Nephron (organoid): ENCODE measurements at regions not wholly inside any gene's neighbourhood (a gene's known extent, or its start where the extent isn't known, plus 50 kb on each side); places are given as distances from the start of the nearest gene placed in this dataset.

ENCODE experiments used
- H3K27ac Mint-ChIP-seq, 3 experiments: 2 replicates each; pipeline ENCODE4 v1.8.0; 2020; ENCODE audit warnings: mixed read lengths in 3 of 3, mild to moderate bottlenecking in 2 of 3, moderate library complexity in 1 of 3
- H3K27me3 Mint-ChIP-seq: 2 replicates; pipeline ENCODE4 v1.8.0; 2021; ENCODE audit warnings: low read depth, mild to moderate bottlenecking, moderate library complexity, mixed read lengths
- H3K36me3 Mint-ChIP-seq: 2 replicates; pipeline ENCODE4 v1.8.0; 2020; ENCODE audit warnings: low read depth, mixed read lengths
- H3K4me1 Mint-ChIP-seq: 2 replicates; pipeline ENCODE4 v1.8.0; 2020; ENCODE audit warnings: mixed read lengths
- H3K4me3 Mint-ChIP-seq, 3 experiments: 2 replicates each; pipeline ENCODE4 v1.8.0; 2020; ENCODE audit warnings: mild to moderate bottlenecking in 3 of 3, mixed read lengths in 3 of 3, moderate library complexity in 2 of 3
- H3K9me3 Mint-ChIP-seq: 2 replicates; pipeline ENCODE4 v1.8.0; 2020; ENCODE audit warnings: mixed read lengths
- CTCF ChIP-seq, 3 experiments: fragments of 200-600 bp; sonication (generic); IDR thresholded peaks; one replicate each; pipeline ENCODE4 v1.5.0; 2021; ENCODE audit warnings: antibody characterized with exemption in 3 of 3; ENCODE audit not compliant: unreplicated experiment in 3 of 3

- no peak overlapping the region for H3K27ac Mint-ChIP-seq
- no peaks in the 10 kb centered on the region for H3K27me3 Mint-ChIP-seq
- H3K9me3 Mint-ChIP-seq: no peaks in the 10 kb centered on the region
- H3K4me3 Mint-ChIP-seq: no peak overlapping the region
- H3K36me3 Mint-ChIP-seq: no peaks in the 10 kb centered on the region
- peaks cover 12% of the 10 kb centered on the region for H3K4me1 Mint-ChIP-seq
- TF ChIP-seq CTCF (IDR thresholded peaks at IDR 0.05; ENCODE audit: unreplicated experiment in 3 of 3): no peak
These were observed 78.1 kb upstream of the P2RY1 start for GRCh38 chr3:152756807-152757206.

- H3K27ac Mint-ChIP-seq: no peak overlapping the region
- TF ChIP-seq CTCF (IDR thresholded peaks at IDR 0.05; ENCODE audit: unreplicated experiment in 3 of 3): no peak
- peaks cover 20% of the 10 kb centered on the region for H3K4me1 Mint-ChIP-seq
- no peaks in the 10 kb centered on the region for H3K27me3 Mint-ChIP-seq
- H3K4me3 Mint-ChIP-seq: no peak overlapping the region
- H3K9me3 Mint-ChIP-seq: peaks cover 7% of the 10 kb centered on the region
- no peaks in the 10 kb centered on the region for H3K36me3 Mint-ChIP-seq
These were observed 74.8 kb upstream of the P2RY1 start for GRCh38 chr3:152760024-152760563.

- H3K36me3 Mint-ChIP-seq: no peaks in the 10 kb centered on the region
- no peak overlapping the region for H3K4me3 Mint-ChIP-seq
- peaks cover 10% of the 10 kb centered on the region for H3K9me3 Mint-ChIP-seq
- TF ChIP-seq CTCF (IDR thresholded peaks at IDR 0.05; ENCODE audit: unreplicated experiment in 3 of 3): no peak
- H3K27me3 Mint-ChIP-seq: no peaks in the 10 kb centered on the region
- no peak overlapping the region for H3K27ac Mint-ChIP-seq
- peaks cover 20% of the 10 kb centered on the region for H3K4me1 Mint-ChIP-seq
These were observed 74.3 kb upstream of the P2RY1 start for GRCh38 chr3:152760591-152760990.

- Mint-ChIP-seq H3K4me1 (peaks cover 8% of the 10 kb centered on the region), H3K4me3 (no peak overlapping the region), H3K36me3 (no peaks in the 10 kb centered on the region), H3K27ac (no peak overlapping the region), H3K27me3 (peaks cover 3% of the 10 kb centered on the region), H3K9me3 (peaks cover 18% of the 10 kb centered on the region)
- TF ChIP-seq CTCF (IDR thresholded peaks at IDR 0.05; ENCODE audit: unreplicated experiment in 3 of 3): no peak
These were observed 66.5 kb upstream of the P2RY1 start for GRCh38 chr3:152768478-152768877.

GRCh38 chr3:152769523-152769922, 65.4 kb upstream of the P2RY1 start:
- H3K36me3 Mint-ChIP-seq: no peaks in the 10 kb centered on the region
- H3K27me3 Mint-ChIP-seq: peaks cover 3% of the 10 kb centered on the region
- no peak overlapping the region for H3K4me3 Mint-ChIP-seq
- H3K27ac Mint-ChIP-seq: no peak overlapping the region
- H3K4me1 Mint-ChIP-seq: peaks cover 13% of the 10 kb centered on the region
- H3K9me3 Mint-ChIP-seq: peaks cover 15% of the 10 kb centered on the region
- no peak for TF ChIP-seq CTCF (IDR thresholded peaks at IDR 0.05; ENCODE audit: unreplicated experiment in 3 of 3)

- peaks cover 13% of the 10 kb centered on the region for H3K4me1 Mint-ChIP-seq
- peaks cover 3% of the 10 kb centered on the region for H3K27me3 Mint-ChIP-seq
- TF ChIP-seq CTCF (IDR thresholded peaks at IDR 0.05; ENCODE audit: unreplicated experiment in 3 of 3): no peak
- no peak overlapping the region for H3K4me3 Mint-ChIP-seq
- H3K36me3 Mint-ChIP-seq: no peaks in the 10 kb centered on the region
- H3K9me3 Mint-ChIP-seq: peaks cover 10% of the 10 kb centered on the region
- H3K27ac Mint-ChIP-seq: no peak overlapping the region
These were observed 64.6 kb upstream of the P2RY1 start for GRCh38 chr3:152770296-152770695.
